ENCODE measurements at regions not wholly inside any gene's neighbourhood (a gene's known extent, or its start where the extent isn't known, plus 50 kb on each side); places are given as distances from the start of the nearest gene placed in this dataset.

GRCh38 chr10:44199267-44199666 lies 185.6 kb downstream of the CXCL12 start:
- no peak overlapping the region for H3K4me3 Mint-ChIP-seq
- ChIA-PET CTCF (interaction anchor here (1.2 kb wide), 1 partner anchor 10 kb away, joined by 3 read pairs; no protein-coding TSS in a partner anchor), POLR2A (no interaction called here)
- intact Hi-C loops (cut with DNase I, micrococcal nuclease) = no loop called here
- ATAC-seq (no peak), DNase-seq (no peak)
- H3K9me3 Mint-ChIP-seq (ENCODE audit: low read depth) = no peaks in the 10 kb centered on the region
- H3K36me3 Mint-ChIP-seq (ENCODE audit: low read depth) = no peaks in the 10 kb centered on the region
- peaks cover 5% of the 10 kb centered on the region for H3K27me3 Mint-ChIP-seq
- H3K4me1 Mint-ChIP-seq = no peaks in the 10 kb centered on the region
- no peak overlapping the region for H3K27ac Mint-ChIP-seq

GRCh38 chr10:44198780-44199097 lies 186.2 kb downstream of the CXCL12 start:
- POLR2A ChIA-PET = no interaction called here
- no peak for DNase-seq
- H3K4me3 Mint-ChIP-seq = no peak overlapping the region
- ATAC-seq = no peak
- intact Hi-C loops (cut with DNase I, micrococcal nuclease) = no loop called here
- H3K9me3 Mint-ChIP-seq (ENCODE audit: low read depth) = no peaks in the 10 kb centered on the region
- CTCF ChIA-PET = interaction anchor here (1.2 kb wide), 1 partner anchor 10 kb away, joined by 3 read pairs; no protein-coding TSS in a partner anchor
- H3K36me3 Mint-ChIP-seq (ENCODE audit: low read depth) = no peaks in the 10 kb centered on the region
- H3K4me1 Mint-ChIP-seq = no peaks in the 10 kb centered on the region
- peaks cover 6% of the 10 kb centered on the region for H3K27me3 Mint-ChIP-seq
- H3K27ac Mint-ChIP-seq = no peak overlapping the region

- ATAC-seq (no peak), DNase-seq (no peak)
- no peaks in the 10 kb centered on the region for H3K36me3 Mint-ChIP-seq (ENCODE audit: low read depth)
- no peak overlapping the region for H3K27ac Mint-ChIP-seq
- intact Hi-C loops (cut with DNase I, micrococcal nuclease) = no loop called here
- peaks cover 6% of the 10 kb centered on the region for H3K27me3 Mint-ChIP-seq
- no peaks in the 10 kb centered on the region for H3K4me1 Mint-ChIP-seq
- ChIA-PET POLR2A (no interaction called here), CTCF (interaction anchor here (1.2 kb wide), 1 partner anchor 9 kb away, joined by 3 read pairs; no protein-coding TSS in a partner anchor)
- H3K9me3 Mint-ChIP-seq (ENCODE audit: low read depth) = no peaks in the 10 kb centered on the region
- no peak overlapping the region for H3K4me3 Mint-ChIP-seq
Measured at GRCh38 chr10:44198096-44198779, 186.7 kb downstream of the CXCL12 start.

- no peaks in the 10 kb centered on the region for H3K9me3 Mint-ChIP-seq (ENCODE audit: low read depth)
- no peak overlapping the region for H3K4me3 Mint-ChIP-seq
- H3K4me1 Mint-ChIP-seq = no peaks in the 10 kb centered on the region
- DNase-seq (no peak), ATAC-seq (no peak)
- no peak overlapping the region for H3K27ac Mint-ChIP-seq
- ChIA-PET CTCF (interaction anchor here (0.6 kb wide), 1 partner anchor 312 kb away, joined by 3 read pairs; no protein-coding TSS in a partner anchor), POLR2A (no interaction called here)
- intact Hi-C loops (cut with DNase I, micrococcal nuclease) = no loop called here
- H3K27me3 Mint-ChIP-seq = peaks cover 4% of the 10 kb centered on the region
- no peaks in the 10 kb centered on the region for H3K36me3 Mint-ChIP-seq (ENCODE audit: low read depth)
Measured at GRCh38 chr10:44197646-44198045, 187.3 kb downstream of the CXCL12 start.

- Mint-ChIP-seq H3K9me3 (ENCODE audit: low read depth) (no peaks in the 10 kb centered on the region), H3K27me3 (peaks cover 2% of the 10 kb centered on the region), H3K36me3 (ENCODE audit: low read depth) (no peaks in the 10 kb centered on the region), H3K4me3 (no peak overlapping the region), H3K27ac (no peak overlapping the region), H3K4me1 (no peaks in the 10 kb centered on the region)
- ATAC-seq (no peak), DNase-seq (no peak)
- intact Hi-C loops (cut with DNase I, micrococcal nuclease) = no loop called here
- POLR2A ChIA-PET = no interaction called here
- CTCF ChIA-PET = interaction anchor here (0.5 kb wide), 1 partner anchor 190 kb away, joined by 3 read pairs; no protein-coding TSS in a partner anchor
Measured at GRCh38 chr10:44196336-44196735, 188.6 kb downstream of the CXCL12 start.

GRCh38 chr10:44196008-44196320 lies 188.9 kb downstream of the CXCL12 start:
- ATAC-seq = no peak
- CTCF ChIA-PET = interaction anchor here (0.5 to 0.7 kb wide), 2 partner anchors 10 to 191 kb away, joined by 3 read pairs; no protein-coding TSS in a partner anchor
- Mint-ChIP-seq H3K27ac (no peak overlapping the region), H3K4me3 (no peak overlapping the region), H3K4me1 (no peaks in the 10 kb centered on the region), H3K27me3 (peaks cover 2% of the 10 kb centered on the region), H3K36me3 (ENCODE audit: low read depth) (no peaks in the 10 kb centered on the region), H3K9me3 (ENCODE audit: low read depth) (no peaks in the 10 kb centered on the region)
- POLR2A ChIA-PET = no interaction called here
- intact Hi-C loops (cut with DNase I, micrococcal nuclease) = no loop called here
- no peak for DNase-seq

GRCh38 chr10:44195112-44196007 lies 189.5 kb downstream of the CXCL12 start:
- intact Hi-C loops (cut with DNase I, micrococcal nuclease) = no loop called here
- CTCF ChIA-PET = interaction anchor here (0.7 kb wide), 1 partner anchor 9 kb away, joined by 3 read pairs; no protein-coding TSS in a partner anchor
- ATAC-seq = no peak
- no peak for DNase-seq
- Mint-ChIP-seq H3K27me3 (peaks cover 2% of the 10 kb centered on the region), H3K9me3 (ENCODE audit: low read depth) (peaks cover 2% of the 10 kb centered on the region), H3K4me1 (no peaks in the 10 kb centered on the region), H3K4me3 (no peak overlapping the region), H3K27ac (no peak overlapping the region), H3K36me3 (ENCODE audit: low read depth) (no peaks in the 10 kb centered on the region)
- POLR2A ChIA-PET = no interaction called here

GRCh38 chr10:44194435-44194834 lies 190.5 kb downstream of the CXCL12 start:
- intact Hi-C loops (cut with DNase I, micrococcal nuclease) = no loop called here
- H3K4me3 Mint-ChIP-seq = no peak overlapping the region

GRCh38 chr10:44193567-44194220 lies 191.2 kb downstream of the CXCL12 start:
- ATAC-seq (no peak), DNase-seq (no peak)
- H3K27ac Mint-ChIP-seq = no peak overlapping the region
- ChIA-PET CTCF (interaction anchor here (0.5 kb wide), 1 partner anchor 510 kb away, joined by 3 read pairs; no protein-coding TSS in a partner anchor), POLR2A (no interaction called here)
- H3K27me3 Mint-ChIP-seq = peaks cover 2% of the 10 kb centered on the region
- no peaks in the 10 kb centered on the region for H3K4me1 Mint-ChIP-seq
- H3K36me3 Mint-ChIP-seq (ENCODE audit: low read depth) = no peaks in the 10 kb centered on the region
- intact Hi-C loops (cut with DNase I, micrococcal nuclease) = no loop called here
- peaks cover 2% of the 10 kb centered on the region for H3K9me3 Mint-ChIP-seq (ENCODE audit: low read depth)
- no peak overlapping the region for H3K4me3 Mint-ChIP-seq

More at GRCh38 chr10:44194435-44194834, 190.5 kb downstream of the CXCL12 start:
- DNase-seq = no peak
- no peaks in the 10 kb centered on the region for H3K4me1 Mint-ChIP-seq
- H3K9me3 Mint-ChIP-seq (ENCODE audit: low read depth) = peaks cover 2% of the 10 kb centered on the region
- H3K27ac Mint-ChIP-seq = no peak overlapping the region
- H3K27me3 Mint-ChIP-seq = peaks cover 2% of the 10 kb centered on the region
- POLR2A ChIA-PET = no interaction called here
- CTCF ChIA-PET = interaction anchor here (0.6 kb wide), 1 partner anchor 233 kb away, joined by 5 read pairs; no protein-coding TSS in a partner anchor
- no peak for ATAC-seq
- H3K36me3 Mint-ChIP-seq (ENCODE audit: low read depth) = no peaks in the 10 kb centered on the region

- POLR2A ChIA-PET = no interaction called here
- no peak overlapping the region for H3K27ac Mint-ChIP-seq
Measured at GRCh38 chr10:44193166-44193565, 191.7 kb downstream of the CXCL12 start.

GRCh38 chr10:44192435-44192834 lies 192.5 kb downstream of the CXCL12 start:
- H3K36me3 Mint-ChIP-seq (ENCODE audit: low read depth) = no peaks in the 10 kb centered on the region
- CTCF ChIA-PET = no interaction called here
- H3K4me1 Mint-ChIP-seq = no peaks in the 10 kb centered on the region
- peaks cover 2% of the 10 kb centered on the region for H3K27me3 Mint-ChIP-seq
- intact Hi-C loops (cut with DNase I, micrococcal nuclease) = no loop called here
- no peak overlapping the region for H3K4me3 Mint-ChIP-seq
- POLR2A ChIA-PET = no interaction called here
- no peak overlapping the region for H3K27ac Mint-ChIP-seq
- peaks cover 2% of the 10 kb centered on the region for H3K9me3 Mint-ChIP-seq (ENCODE audit: low read depth)
- ATAC-seq (no peak), DNase-seq (no peak)

More at GRCh38 chr10:44193166-44193565, 191.7 kb downstream of the CXCL12 start:
- no peak for DNase-seq
- H3K36me3 Mint-ChIP-seq (ENCODE audit: low read depth) = no peaks in the 10 kb centered on the region
- H3K4me1 Mint-ChIP-seq = no peaks in the 10 kb centered on the region
- peaks cover 2% of the 10 kb centered on the region for H3K27me3 Mint-ChIP-seq
- intact Hi-C loops (cut with DNase I, micrococcal nuclease) = no loop called here
- no peak for ATAC-seq
- H3K9me3 Mint-ChIP-seq (ENCODE audit: low read depth) = peaks cover 2% of the 10 kb centered on the region
- no peak overlapping the region for H3K4me3 Mint-ChIP-seq
- CTCF ChIA-PET = interaction anchor here (0.5 kb wide), 1 partner anchor 509 kb away, joined by 3 read pairs; no protein-coding TSS in a partner anchor

All from activated CD4-positive, alpha-beta T cell treated with anti-CD3 and anti-CD28 coated beads for 36 hours (primary cell).